ENCODE measurements at regions not wholly inside any gene's neighbourhood (a gene's known extent, or its start where the extent isn't known, plus 50 kb on each side); places are given as distances from the start of the nearest gene placed in this dataset.

- DNase-seq, result no peak
Measured at GRCh38 chr18:78402966-78403365, 576.7 kb upstream of the SALL3 start.

- DNase-seq, result no peak
Measured at GRCh38 chr18:78403371-78403770, 576.2 kb upstream of the SALL3 start.

GRCh38 chr18:78405763-78406162, 573.9 kb upstream of the SALL3 start:
- no peak for DNase-seq

- DNase-seq, result peak; percentile 20
Measured at GRCh38 chr18:78406743-78407465, 572.7 kb upstream of the SALL3 start.

- peak; percentile 61 for DNase-seq
Measured at GRCh38 chr18:78407466-78407844, 572.2 kb upstream of the SALL3 start.

- no peak for DNase-seq
Measured at GRCh38 chr18:78408623-78409022, 571.0 kb upstream of the SALL3 start.

- DNase-seq, result no peak
Measured at GRCh38 chr18:78410094-78410786, 569.4 kb upstream of the SALL3 start.

GRCh38 chr18:78411539-78411938, 568.1 kb upstream of the SALL3 start:
- DNase-seq, result no peak

- no peak for DNase-seq
Measured at GRCh38 chr18:78414302-78414701, 565.3 kb upstream of the SALL3 start.

GRCh38 chr18:78416853-78417252, 562.8 kb upstream of the SALL3 start:
- no peak for DNase-seq

- no peak for DNase-seq
Measured at GRCh38 chr18:78418379-78418778, 561.2 kb upstream of the SALL3 start.

GRCh38 chr18:78419171-78419570, 560.4 kb upstream of the SALL3 start:
- DNase-seq, result no peak

- no peak for DNase-seq
Measured at GRCh38 chr18:78420116-78420515, 559.5 kb upstream of the SALL3 start.

- DNase-seq, result no peak
Measured at GRCh38 chr18:78421392-78421791, 558.2 kb upstream of the SALL3 start.

- DNase-seq, result no peak
Measured at GRCh38 chr18:78422336-78422735, 557.3 kb upstream of the SALL3 start.

- no peak for DNase-seq
Measured at GRCh38 chr18:78423811-78424210, 555.8 kb upstream of the SALL3 start.

GRCh38 chr18:78424403-78425018, 555.1 kb upstream of the SALL3 start:
- no peak for DNase-seq

- DNase-seq, result no peak
Measured at GRCh38 chr18:78425019-78425412, 554.6 kb upstream of the SALL3 start.

GRCh38 chr18:78427081-78427480, 552.5 kb upstream of the SALL3 start:
- DNase-seq, result no peak

- no peak for DNase-seq
Measured at GRCh38 chr18:78429127-78430108, 550.2 kb upstream of the SALL3 start.

GRCh38 chr18:78430131-78430758, 549.4 kb upstream of the SALL3 start:
- peak; percentile 60 for DNase-seq

GRCh38 chr18:78431606-78432005, 548.0 kb upstream of the SALL3 start:
- no peak for DNase-seq

- DNase-seq, result no peak
Measured at GRCh38 chr18:78433562-78433961, 546.1 kb upstream of the SALL3 start.

Data from COR-L47 (cell line).